RWPE1 (cell line): ENCODE measurements at regions not wholly inside any gene's neighbourhood (a gene's known extent, or its start where the extent isn't known, plus 50 kb on each side); places are given as distances from the start of the nearest gene placed in this dataset.
"Not testable (repeated sequence)": the region's sequence is repeated elsewhere in the genome, so short reads cannot be mapped to it uniquely, and the experiment has no call there.

ENCODE experiments used
- CTCF ChIA-PET: fragments of 350-600 bp; sonication (Branson Sonifier 250); formaldehyde crosslinking; extraction: SDS; loops from one replicate; lab custom pipeline; 2021; lab: Yijun Ruan, JAX
- POLR2A ChIA-PET: fragments of 400-600 bp; formaldehyde crosslinking; extraction: SDS; loops from one replicate; lab custom pipeline; 2020; ENCODE audit warnings: antibody characterized with exemption; ENCODE audit not compliant: low non-redundant PET; lab: Yijun Ruan, JAX
- DNase-seq: peaks from one replicate; pipeline ENCODE4 v3.0.0; 2012; ENCODE audit warnings: low spot score
- H3K27ac ChIP-seq: fragments of 450-650 bp; 2 replicates; pipeline ENCODE4 v1.5.1; 2017
- CTCF ChIP-seq: fragments of 450-650 bp; conservative IDR thresholded peaks from 2 replicates; pipeline ENCODE4 v1.5.1; 2017; ENCODE audit warnings: low read depth, mild to moderate bottlenecking

- POLR2A ChIA-PET, result no interaction called here
- no peak for DNase-seq
- CTCF ChIA-PET, result no interaction called here
- H3K27ac ChIP-seq, result no peak overlapping the region
- TF ChIP-seq CTCF, result no peak
These were observed 111.4 kb downstream of the VSIG4 start for GRCh38 chrX:65928522-65928921.

DNA sequence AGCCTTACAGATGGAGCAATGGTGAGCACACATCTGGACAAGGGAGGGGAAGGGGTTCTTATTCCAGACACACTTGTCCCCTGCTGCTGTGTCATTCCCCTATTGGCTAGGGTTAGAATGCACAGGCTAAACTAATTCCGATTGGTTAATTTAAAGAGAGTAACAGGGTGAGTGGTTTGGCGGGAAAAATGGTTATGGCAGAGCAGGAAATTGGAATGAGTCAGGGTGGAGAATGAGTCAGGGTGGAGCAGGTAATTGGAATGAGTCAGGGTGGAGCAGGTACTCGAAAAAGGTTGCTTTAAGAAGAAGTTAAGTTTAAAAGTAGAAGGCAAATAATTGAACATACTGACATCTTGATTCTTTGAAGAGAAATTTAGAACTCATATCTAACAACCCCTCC lies 112.5 kb downstream of the VSIG4 start:
- POLR2A ChIA-PET, DNase-seq, H3K27ac ChIP-seq, CTCF ChIA-PET: not testable (repeated sequence)

DNA sequence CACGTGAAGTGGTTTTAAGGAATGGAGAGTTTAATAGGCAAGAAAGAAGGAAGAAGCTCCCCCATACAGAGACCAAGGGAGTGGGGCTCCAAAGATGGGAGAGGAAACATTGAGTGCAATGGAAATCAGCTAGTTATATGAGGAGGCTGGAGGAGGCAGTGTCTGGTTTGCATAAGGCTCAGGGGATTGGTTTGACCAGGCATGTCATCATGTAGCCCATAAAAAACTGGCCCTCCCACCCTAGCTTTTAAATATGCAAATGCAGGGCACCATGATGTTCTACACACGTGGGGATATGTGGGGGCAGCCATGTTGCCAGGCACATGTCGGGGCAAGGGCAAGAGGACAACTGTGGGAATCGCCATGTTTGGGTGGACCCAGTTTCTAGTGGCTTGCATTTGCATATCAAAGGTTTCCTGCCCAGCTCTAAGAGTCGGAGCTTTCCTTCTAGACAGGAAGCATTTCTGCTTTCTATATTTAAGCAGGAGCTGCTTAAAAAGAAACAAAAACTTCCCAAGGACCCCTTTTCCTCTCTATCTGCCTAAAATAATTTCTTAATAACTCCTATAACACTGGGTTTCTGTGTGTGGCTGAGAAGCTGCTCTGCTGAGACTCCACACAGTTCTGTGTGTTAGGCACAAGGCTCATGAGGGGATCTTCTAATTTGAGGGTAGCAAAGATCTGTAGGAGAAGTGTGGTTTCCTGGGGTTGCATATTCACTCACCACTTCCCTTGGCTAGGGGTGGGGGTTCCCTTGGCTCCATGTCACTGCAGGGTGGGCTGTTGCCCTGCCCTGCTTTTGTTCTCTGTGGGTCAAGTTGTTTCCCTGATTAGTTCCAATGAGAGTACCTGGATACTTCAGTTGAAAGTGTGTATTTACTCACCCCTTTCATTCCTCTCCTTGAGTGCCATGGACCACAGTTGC lies 113.5 kb downstream of the VSIG4 start:
- ChIA-PET POLR2A (no interaction called here), CTCF (no interaction called here)

DNA sequence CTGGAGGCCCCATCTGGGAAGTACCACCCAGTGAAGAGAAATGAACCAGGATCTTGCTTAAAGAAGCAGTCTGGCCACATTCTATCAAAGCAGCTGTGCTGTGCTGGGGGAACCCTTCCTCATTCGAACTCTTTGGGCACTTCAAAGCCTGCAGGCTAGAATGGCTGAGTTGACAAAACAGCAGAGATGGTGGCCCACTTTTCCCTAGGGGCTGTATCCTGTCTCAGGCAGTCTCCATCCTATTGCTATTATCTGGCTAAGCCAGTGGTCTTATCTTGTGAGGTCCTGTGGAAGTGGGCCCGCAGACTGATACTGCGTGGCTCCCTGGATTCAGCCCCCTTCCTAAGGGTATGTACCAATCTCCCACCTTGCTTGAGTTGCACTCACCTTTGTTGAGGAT lies 114.3 kb downstream of the VSIG4 start:
- ChIA-PET CTCF (no interaction called here), POLR2A (no interaction called here)
- no peak for DNase-seq
- no peak overlapping the region for H3K27ac ChIP-seq
- no peak for TF ChIP-seq CTCF

More for the DNA sequence above, 113.5 kb downstream of the VSIG4 start:
- H3K27ac ChIP-seq, result no peak overlapping the region
- no peak for DNase-seq
- no peak for TF ChIP-seq CTCF

- DNase-seq, result no peak
- ChIA-PET CTCF (interaction anchor here (0.8 kb wide), 1 partner anchor 11 kb away, joined by 4 read pairs; no protein-coding TSS in a partner anchor), POLR2A (no interaction called here)
- H3K27ac ChIP-seq, result no peak overlapping the region
- no peak for TF ChIP-seq CTCF
These were observed 114.9 kb downstream of the VSIG4 start for GRCh38 chrX:65925005-65925404.

DNA sequence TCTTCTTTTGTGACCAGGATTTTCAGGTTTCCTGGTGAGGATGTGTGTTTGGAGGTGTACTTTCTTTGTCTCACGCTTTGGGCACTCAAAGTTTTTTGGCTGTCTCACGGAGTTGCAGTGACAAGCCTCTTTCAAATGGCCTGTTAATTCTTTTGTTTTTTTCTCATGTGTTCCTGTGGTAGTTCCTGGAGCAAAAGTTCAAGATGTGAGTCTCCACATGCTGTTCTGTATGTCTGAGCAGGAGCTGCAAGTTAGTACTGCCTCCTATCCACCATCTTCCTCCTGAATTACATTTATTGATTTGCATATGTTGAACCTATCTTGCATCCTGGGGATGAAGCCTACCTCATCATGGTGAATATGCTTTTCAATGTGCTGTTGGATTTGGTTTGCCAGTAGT lies 118.5 kb downstream of the VSIG4 start:
- ChIA-PET CTCF (no interaction called here), POLR2A (no interaction called here)
- no peak for DNase-seq
- no peak for TF ChIP-seq CTCF
- no peak overlapping the region for H3K27ac ChIP-seq

- peak overlapping the region; percentile 88 for H3K27ac ChIP-seq
- ChIA-PET POLR2A (no interaction called here), CTCF (no interaction called here)
These were observed 119.3 kb downstream of the VSIG4 start for GRCh38 chrX:65920620-65921019.

More at GRCh38 chrX:65920620-65921019, 119.3 kb downstream of the VSIG4 start:
- TF ChIP-seq CTCF, result no peak
- DNase-seq, result peak; percentile 35
